ENCODE measurements at regions not wholly inside any gene's neighbourhood (a gene's known extent, or its start where the extent isn't known, plus 50 kb on each side); places are given as distances from the start of the nearest gene placed in this dataset.

- TF ChIP-seq, protein P1, sequence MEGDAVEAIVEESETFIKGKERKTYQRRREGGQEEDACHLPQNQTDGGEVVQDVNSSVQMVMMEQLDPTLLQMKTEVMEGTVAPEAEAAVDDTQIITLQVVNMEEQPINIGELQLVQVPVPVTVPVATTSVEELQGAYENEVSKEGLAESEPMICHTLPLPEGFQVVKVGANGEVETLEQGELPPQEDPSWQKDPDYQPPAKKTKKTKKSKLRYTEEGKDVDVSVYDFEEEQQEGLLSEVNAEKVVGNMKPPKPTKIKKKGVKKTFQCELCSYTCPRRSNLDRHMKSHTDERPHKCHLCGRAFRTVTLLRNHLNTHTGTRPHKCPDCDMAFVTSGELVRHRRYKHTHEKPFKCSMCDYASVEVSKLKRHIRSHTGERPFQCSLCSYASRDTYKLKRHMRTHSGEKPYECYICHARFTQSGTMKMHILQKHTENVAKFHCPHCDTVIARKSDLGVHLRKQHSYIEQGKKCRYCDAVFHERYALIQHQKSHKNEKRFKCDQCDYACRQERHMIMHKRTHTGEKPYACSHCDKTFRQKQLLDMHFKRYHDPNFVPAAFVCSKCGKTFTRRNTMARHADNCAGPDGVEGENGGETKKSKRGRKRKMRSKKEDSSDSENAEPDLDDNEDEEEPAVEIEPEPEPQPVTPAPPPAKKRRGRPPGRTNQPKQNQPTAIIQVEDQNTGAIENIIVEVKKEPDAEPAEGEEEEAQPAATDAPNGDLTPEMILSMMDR (IDR thresholded peaks at IDR 0.05): no peak
- TF ChIP-seq POLR2A (IDR thresholded peaks at IDR 0.05): no peak
Measured at GRCh38 chr5:54695198-54695966, 177.8 kb downstream of the SNX18 start.
